HepG2 (cell line): ENCODE measurements at regions not wholly inside any gene's neighbourhood (a gene's known extent, or its start where the extent isn't known, plus 50 kb on each side); places are given as distances from the start of the nearest gene placed in this dataset.

ENCODE experiments used
- ATAC-seq: fragments of 200-7000 bp; cut with Tn5 transposase; 3 replicates; pipeline ENCODE4 v1.9.1; 2020; ENCODE audit warnings: mild to moderate bottlenecking, moderate library complexity
- BruUV-seq: library from RNA; stranded (reverse); fragments of 400-500 nt; replicated peaks from 2 replicates; lab custom pipeline; 2021; lab: Mats Ljungman, UMichigan
- CTCF ChIA-PET: fragments of 300-600 bp; formaldehyde crosslinking; extraction: SDS; loops from one replicate; lab custom pipeline; 2021; ENCODE audit warnings: low total read pairs, inconsistent platforms, low intra/inter-chr PET ratio; lab: Yijun Ruan, JAX
- POLR2A ChIA-PET: fragments of 350-600 bp; sonication (Branson Sonifier 250); formaldehyde crosslinking; loops from one replicate; lab custom pipeline; 2020; ENCODE audit warnings: antibody characterized with exemption, inconsistent platforms; lab: Yijun Ruan, JAX
- DNase-seq: peaks from one replicate; pipeline ENCODE4 v3.0.0-alpha.2; 2015; ENCODE audit warnings: low spot score
- FAIRE-seq: peaks from 3 replicates; lab custom pipeline; 2011; peaks lifted over from hg19 to GRCh38; lab: Jason Lieb, UNC
- H2AFZ ChIP-seq: one replicate; pipeline ENCODE4 v1.6.1; 2011; ENCODE audit warnings: low read length, inconsistent platforms
- H3K27ac ChIP-seq: fragments of 300-600 bp; 3 replicates; pipeline ENCODE4 v1.8.0; 2011; ENCODE audit warnings: mixed run types, mild to moderate bottlenecking, mixed read lengths, low read length, inconsistent platforms; ENCODE audit not compliant: insufficient read depth; ENCODE audit errors: extremely low read length
- H3K27me3 ChIP-seq, 2 experiments: fragments of 200-600 bp in 1 of 2; 2 replicates in 1 of 2; 3 replicates in 1 of 2; pipeline versions ENCODE4 v1.6.0 to v1.8.0; 2011; ENCODE audit warnings: low read length in 2 of 2, mild to moderate bottlenecking in 2 of 2, moderate library complexity in 2 of 2, inconsistent platforms in 1 of 2; ENCODE audit not compliant: insufficient read depth in 2 of 2, control insufficient read depth in 1 of 2
- H3K36me3 ChIP-seq, 2 experiments: fragments of 200-600 bp in 1 of 2; replicated peaks in 1 of 2; 2 replicates in 1 of 2; 3 replicates in 1 of 2; pipeline versions ENCODE4 v1.5.1 to v1.8.0; 2011; ENCODE audit warnings: low read length in 2 of 2, inconsistent platforms in 1 of 2; ENCODE audit not compliant: insufficient read depth in 2 of 2, control insufficient read depth in 1 of 2
- H3K4me1 ChIP-seq: 2 replicates; pipeline ENCODE4 v1.5.1; 2012; ENCODE audit warnings: low read length, inconsistent platforms; ENCODE audit not compliant: insufficient read depth
- H3K4me2 ChIP-seq: 2 replicates; pipeline ENCODE4 v1.6.0; 2011; ENCODE audit warnings: low read depth, low read length, inconsistent platforms
- H3K4me3 ChIP-seq, 3 experiments: fragments of 200-600 bp in 1 of 3; sonication (generic), shearing (Covaris generic) in 1 of 3; replicated peaks in 1 of 3; 2 replicates each; pipeline ENCODE4 v1.5.1; 2011 to 2016; ENCODE audit warnings: low read length in 3 of 3, inconsistent platforms in 2 of 3, low read depth in 2 of 3, mild to moderate bottlenecking in 2 of 3, control low read depth in 1 of 3, mixed read lengths in 1 of 3; ENCODE audit not compliant: insufficient read depth in 1 of 3
- H3K79me2 ChIP-seq: one replicate; pipeline ENCODE4 v1.6.1; 2011; ENCODE audit warnings: low read length, inconsistent platforms; ENCODE audit not compliant: insufficient read depth
- H3K9ac ChIP-seq: 2 replicates; pipeline ENCODE4 v1.6.0; 2011; ENCODE audit warnings: mild to moderate bottlenecking, low read depth, low read length, inconsistent platforms; ENCODE audit not compliant: insufficient read depth
- H3K9me3 ChIP-seq: 2 replicates; pipeline ENCODE4 v1.5.1; 2012; ENCODE audit warnings: mild to moderate bottlenecking, low read length
- H4K20me1 ChIP-seq: 2 replicates; pipeline ENCODE4 v1.6.0; 2011; ENCODE audit warnings: inconsistent platforms, mild to moderate bottlenecking, low read length, moderate library complexity; ENCODE audit not compliant: insufficient read depth
- ATAD3A ChIP-seq: sonication (generic); formaldehyde crosslinking; IDR thresholded peaks from 2 replicates; pipeline ENCODE4 v1.4.0; 2020; ENCODE audit warnings: missing genetic modification reagents
- BCL3 ChIP-seq: sonication (generic); formaldehyde crosslinking; IDR thresholded peaks from 2 replicates; pipeline ENCODE4 v1.5.1; 2020; ENCODE audit warnings: mild to moderate bottlenecking, missing genetic modification reagents, moderate library complexity
- HNRNPH1 ChIP-seq: fragments of 200-400 bp; formaldehyde crosslinking; optimal IDR thresholded peaks from 2 replicates; pipeline ENCODE3; 2017; ENCODE audit warnings: mild to moderate bottlenecking, low read depth, low read length
- MATR3 ChIP-seq: sonication (generic); formaldehyde crosslinking; IDR thresholded peaks from 2 replicates; pipeline ENCODE4 v1.4.0; 2020; ENCODE audit warnings: missing genetic modification reagents
- MEIS2 ChIP-seq: sonication (generic); formaldehyde crosslinking; IDR thresholded peaks from 2 replicates; pipeline ENCODE4 v1.9.0; 2021; ENCODE audit warnings: mild to moderate bottlenecking, missing genetic modification reagents
- MYC ChIP-seq: sonication (generic); formaldehyde crosslinking; IDR thresholded peaks from 2 replicates; pipeline ENCODE4 v1.9.0; 2021; ENCODE audit warnings: missing genetic modification reagents, borderline replicate concordance
- NFE2 ChIP-seq: sonication (generic); formaldehyde crosslinking; IDR thresholded peaks from 2 replicates; pipeline ENCODE4 v1.4.0; 2020; ENCODE audit warnings: missing genetic modification reagents
- NFIB ChIP-seq: sonication (generic); formaldehyde crosslinking; IDR thresholded peaks from 2 replicates; pipeline ENCODE4 v1.9.0; 2021; ENCODE audit warnings: missing genetic modification reagents, mild to moderate bottlenecking, borderline replicate concordance
- NFKBIZ ChIP-seq: IDR thresholded peaks from 2 replicates; pipeline ENCODE4 v1.6.1; 2018; ENCODE audit warnings: missing genetic modification reagents, missing compliant biosample characterization
- SALL2 ChIP-seq: sonication (generic); formaldehyde crosslinking; IDR thresholded peaks from 2 replicates; pipeline ENCODE4 v1.8.1; 2023; ENCODE audit warnings: mild to moderate bottlenecking, missing genetic modification reagents, inconsistent platforms
- SIN3A ChIP-seq: IDR thresholded peaks from 2 replicates; pipeline ENCODE4 v1.6.1; 2011; ENCODE audit warnings: low read depth, mild to moderate bottlenecking, control low read depth, low read length, borderline replicate concordance
- TERF1 ChIP-seq: sonication (generic); formaldehyde crosslinking; IDR thresholded peaks from 2 replicates; pipeline ENCODE4 v1.8.0; 2022; ENCODE audit warnings: mild to moderate bottlenecking, missing genetic modification reagents, moderate library complexity
- TSC22D2 ChIP-seq: sonication (generic); formaldehyde crosslinking; IDR thresholded peaks from 2 replicates; pipeline ENCODE4 v1.5.1; 2020; ENCODE audit warnings: missing genetic modification reagents, mild to moderate bottlenecking, borderline replicate concordance
- YEATS2 ChIP-seq: sonication (generic); formaldehyde crosslinking; IDR thresholded peaks from 2 replicates; pipeline ENCODE4 v1.4.0; 2020; ENCODE audit warnings: missing genetic modification reagents, borderline replicate concordance
- ZNF343 ChIP-seq: sonication (generic); formaldehyde crosslinking; IDR thresholded peaks from 2 replicates; pipeline ENCODE4 v1.4.0; 2020; ENCODE audit warnings: mild to moderate bottlenecking, missing genetic modification reagents
- ZNF460 ChIP-seq: sonication (generic); formaldehyde crosslinking; IDR thresholded peaks from 2 replicates; pipeline ENCODE4 v1.5.1; 2020; ENCODE audit warnings: missing genetic modification reagents, mild to moderate bottlenecking, borderline replicate concordance
- ZNF724P ChIP-seq: sonication (generic); formaldehyde crosslinking; IDR thresholded peaks from 2 replicates; pipeline ENCODE4 v1.8.0; 2022; ENCODE audit warnings: missing genetic modification reagents, borderline replicate concordance
- ZNF83 ChIP-seq: sonication (generic); formaldehyde crosslinking; IDR thresholded peaks from 2 replicates; pipeline ENCODE4 v1.4.0; 2020; ENCODE audit warnings: missing genetic modification reagents, mild to moderate bottlenecking, borderline replicate concordance
- ZNF841 ChIP-seq: sonication (generic); formaldehyde crosslinking; IDR thresholded peaks from 2 replicates; pipeline ENCODE4 v1.8.1; 2023; ENCODE audit warnings: missing genetic modification reagents, borderline replicate concordance
- WGBS: methylation state at CpG from one replicate; pipeline ENCODE4 v1.1.6; 2017; ENCODE audit warnings: low lambda C conversion rate; 5-methylcytosine and 5-hydroxymethylcytosine counted together
- in situ Hi-C: cut with HindIII; loops from 2 replicates; pipeline ENCODE4 v1.10.0; 2017; ENCODE audit warnings: low pct_unique_long_range_greater_than_20kb; ENCODE audit not compliant: extremely low pct_ligation_motif_present
- intact Hi-C: fragments of 100-400 bp; cut with micrococcal nuclease; formaldehyde crosslinking; loops from one replicate; pipeline ENCODE4 v1.10.0; 2022; ENCODE audit not compliant: unreplicated experiment

- no peak for DNase-seq
- H4K20me1 ChIP-seq: no peaks in the 10 kb centered on the region
- no peaks in the 10 kb centered on the region for H3K36me3 ChIP-seq
- intact Hi-C loops: no loop called here
- no peaks in the 10 kb centered on the region for H3K79me2 ChIP-seq
- in situ Hi-C loops: no loop called here
- peaks cover 0 to 4% of the 10 kb centered on the region in 2 experiments; a peak in 1 of 5 replicates for H3K27me3 ChIP-seq
- no peak overlapping the region for H3K4me2 ChIP-seq
- no peaks in the 10 kb centered on the region for H3K4me1 ChIP-seq
- ChIA-PET CTCF (no interaction called here), POLR2A (no interaction called here)
- no TSS peak for BruUV-seq
- no peak overlapping the region for H2AFZ ChIP-seq
- TF ChIP-seq NFE2 (CRISPR knock-in tag) (no peak), MATR3 (CRISPR knock-in tag) (no peak), NFIB (CRISPR knock-in tag) (no peak), MEIS2 (CRISPR knock-in tag) (no peak), ZNF83 (CRISPR knock-in tag) (no peak), MYC (CRISPR knock-in tag) (no peak), SALL2 (CRISPR knock-in tag) (no peak), NFKBIZ (no peak), SIN3A (no peak), BCL3 (CRISPR knock-in tag) (no peak), ATAD3A (CRISPR knock-in tag) (no peak), TSC22D2 (no peak), TERF1 (no peak), YEATS2 (no peak), ZNF841 (CRISPR knock-in tag) (no peak), ZNF724P (no peak), ZNF460 (CRISPR knock-in tag) (no peak), HNRNPH1 (no peak), ZNF343 (CRISPR knock-in tag) (no peak)
- FAIRE-seq: no peak
- no peak overlapping the region for H3K27ac ChIP-seq
- 0% methylated on average over 1 of the region's 1 CpG for WGBS
- H3K9me3 ChIP-seq: no peaks in the 10 kb centered on the region
- no peak overlapping the region for H3K4me3 ChIP-seq
- ATAC-seq: no peak
- no peak overlapping the region for H3K9ac ChIP-seq
Measured at GRCh38 chr10:77699080-77699645, 61.6 kb upstream of the KCNMA1 start.
